ENCODE measurements at regions not wholly inside any gene's neighbourhood (a gene's known extent, or its start where the extent isn't known, plus 50 kb on each side); places are given as distances from the start of the nearest gene placed in this dataset.
"Not testable (repeated sequence)": the region's sequence is repeated elsewhere in the genome, so short reads cannot be mapped to it uniquely, and the experiment has no call there.

DNA sequence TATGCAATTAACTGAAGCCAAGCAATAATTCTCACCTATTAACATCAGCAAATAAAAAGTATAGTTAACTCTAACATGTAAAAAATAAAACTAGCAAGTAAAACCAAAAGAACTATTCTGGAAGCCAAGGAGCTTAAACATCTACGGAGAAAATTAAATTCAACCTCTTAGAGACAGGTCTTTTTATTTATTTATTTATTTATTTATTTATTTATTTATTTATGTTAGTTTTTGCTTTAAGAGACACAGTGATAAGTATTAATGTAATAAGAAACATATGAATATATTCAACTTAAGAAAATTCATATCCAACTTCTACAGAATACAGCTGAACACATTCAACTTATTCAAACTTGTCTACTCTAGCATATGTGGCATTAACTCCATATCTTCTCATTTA, 472.1 kb upstream of the IZUMO3 start:
- DNase-seq, result no peak

- no peak for DNase-seq
Observed at GRCh38 chr9:25010027-25010662, 464.4 kb upstream of the IZUMO3 start.

DNA sequence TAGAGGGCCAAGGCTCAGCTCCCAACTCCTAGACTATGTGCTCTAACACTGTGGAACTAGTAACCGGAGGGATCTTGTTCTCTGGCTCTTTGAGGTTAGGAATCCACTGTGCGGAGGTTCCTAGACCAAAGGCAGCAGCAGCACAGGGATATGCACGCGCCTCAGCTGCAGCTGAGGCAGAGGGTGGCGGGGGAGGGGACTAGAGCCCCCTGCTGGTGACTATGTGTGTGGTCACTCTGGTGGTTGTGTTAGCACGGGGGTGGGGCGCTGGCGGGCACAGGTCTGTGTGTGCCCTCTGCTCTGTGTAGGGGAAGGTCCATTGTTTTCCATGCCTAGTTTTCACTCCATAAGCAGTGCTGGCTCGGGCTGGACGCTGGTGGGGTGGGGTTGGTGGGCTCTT, 458.0 kb upstream of the IZUMO3 start:
- no peak for DNase-seq

GRCh38 chr9:24986331-24986730, 440.6 kb upstream of the IZUMO3 start:
- no peak for DNase-seq

DNA sequence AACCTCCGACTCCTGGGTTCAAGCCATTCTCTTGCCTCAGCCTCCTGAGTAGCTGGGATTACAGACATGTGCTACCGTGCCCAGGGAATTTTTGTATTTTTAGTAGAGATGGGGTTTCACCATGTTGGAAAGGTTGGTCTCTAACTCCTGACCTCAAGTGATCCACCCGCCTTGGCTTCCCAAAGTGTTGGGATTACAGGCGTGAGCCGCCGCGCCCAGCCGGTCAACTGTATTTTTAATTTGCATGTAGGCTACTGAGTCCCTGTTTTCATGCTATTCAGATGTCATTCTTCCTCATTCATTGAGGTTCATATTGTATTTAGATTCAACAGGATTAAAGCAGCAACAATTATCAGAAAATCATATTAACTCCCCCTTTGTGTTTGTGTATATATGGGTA, 425.1 kb upstream of the IZUMO3 start:
- DNase-seq, result not testable (repeated sequence)

DNA sequence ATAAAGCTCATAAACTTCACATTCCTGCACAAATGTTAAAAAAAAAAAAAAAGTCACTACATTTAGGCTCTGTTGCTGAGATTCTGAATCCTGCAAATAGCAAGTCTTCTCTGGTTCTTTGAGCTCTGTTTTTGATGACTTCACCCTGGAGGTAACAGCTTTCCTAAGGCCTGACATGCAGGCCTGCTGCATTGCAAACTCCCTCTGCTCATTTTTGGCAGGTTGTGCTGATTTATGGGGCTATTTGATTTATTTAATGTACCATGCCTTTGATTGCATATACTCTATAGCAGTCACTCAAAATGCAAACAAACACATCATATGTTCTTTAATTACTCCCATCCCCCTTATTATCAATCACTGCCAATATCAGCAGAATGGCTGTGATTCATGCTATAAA, 416.1 kb upstream of the IZUMO3 start:
- no peak for DNase-seq

DNA sequence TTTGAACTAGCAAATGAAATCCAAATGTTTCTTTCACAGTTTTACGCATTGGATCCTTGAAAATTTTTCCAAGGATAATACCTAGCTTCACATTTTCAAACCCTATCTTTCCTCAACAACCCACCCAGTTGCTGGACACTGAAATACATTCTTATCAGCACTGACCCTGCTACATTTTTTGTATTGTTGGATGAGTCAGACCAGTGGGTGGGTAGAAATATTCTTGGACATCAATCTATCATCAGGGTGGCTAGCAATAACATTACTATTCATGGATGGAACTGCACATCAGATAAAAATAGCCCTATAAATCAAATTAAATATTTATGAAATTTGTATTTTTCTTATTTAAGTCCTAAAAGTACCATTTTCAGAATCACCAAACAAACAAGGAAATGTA, 407.4 kb upstream of the IZUMO3 start:
- no peak for DNase-seq

GRCh38 chr9:24939109-24939850, 393.6 kb upstream of the IZUMO3 start:
- DNase-seq, result no peak

DNA sequence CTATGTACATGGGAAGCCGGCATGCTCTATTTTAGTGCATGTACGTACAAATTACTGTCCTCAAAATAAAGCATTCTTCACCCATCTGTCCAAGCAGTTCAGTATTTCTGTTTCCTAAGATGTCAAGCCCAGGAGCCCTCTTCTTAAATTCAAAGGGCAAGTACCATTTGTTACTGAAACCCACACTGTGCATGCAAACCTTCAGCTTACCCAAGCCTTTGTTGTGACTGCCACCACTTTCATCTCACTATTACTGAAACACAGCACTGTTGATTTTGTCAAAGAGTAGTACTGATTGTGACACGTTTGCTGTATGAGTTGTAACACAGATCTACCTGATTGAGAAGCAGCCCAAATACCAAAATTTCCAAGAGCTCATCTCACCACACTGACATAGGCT, 390.4 kb upstream of the IZUMO3 start:
- no peak for DNase-seq

DNA sequence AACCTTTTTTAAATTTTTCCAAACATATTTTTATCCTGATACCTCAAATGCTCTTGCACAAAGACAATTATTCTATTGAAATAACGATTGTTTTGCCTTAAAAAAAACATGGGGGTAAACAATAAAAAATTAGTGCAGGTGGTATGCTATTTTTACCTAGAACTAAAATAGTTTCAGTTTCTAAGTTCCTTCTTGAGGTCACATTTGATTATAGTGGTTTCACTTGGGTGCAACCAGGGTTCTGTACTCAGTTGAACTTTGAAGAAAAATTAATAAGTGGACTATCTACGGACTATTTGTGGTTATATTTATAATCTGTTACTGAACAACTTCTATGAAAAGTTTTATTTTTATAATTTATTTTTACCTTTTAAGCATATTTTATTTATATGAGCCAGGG, 387.1 kb upstream of the IZUMO3 start:
- no peak for DNase-seq

DNA sequence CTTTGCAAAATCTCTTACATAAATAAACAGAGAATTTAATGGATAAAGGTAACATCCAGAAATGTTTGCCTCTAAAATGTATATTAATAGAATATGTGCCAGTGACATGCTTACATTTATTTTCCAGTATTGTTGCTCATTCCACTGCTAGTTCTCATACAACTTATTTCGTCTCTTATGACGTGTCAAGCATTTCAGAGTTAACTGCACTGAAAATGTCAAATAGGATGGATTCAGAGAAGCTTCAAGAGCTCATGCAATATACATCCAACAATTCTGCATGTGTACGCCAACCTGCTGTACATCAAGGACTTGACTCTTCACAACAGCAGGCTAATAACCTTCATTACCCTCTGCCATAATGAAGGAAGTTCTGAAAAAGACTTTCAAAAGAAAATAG, 386.2 kb upstream of the IZUMO3 start:
- DNase-seq, result no peak

DNA sequence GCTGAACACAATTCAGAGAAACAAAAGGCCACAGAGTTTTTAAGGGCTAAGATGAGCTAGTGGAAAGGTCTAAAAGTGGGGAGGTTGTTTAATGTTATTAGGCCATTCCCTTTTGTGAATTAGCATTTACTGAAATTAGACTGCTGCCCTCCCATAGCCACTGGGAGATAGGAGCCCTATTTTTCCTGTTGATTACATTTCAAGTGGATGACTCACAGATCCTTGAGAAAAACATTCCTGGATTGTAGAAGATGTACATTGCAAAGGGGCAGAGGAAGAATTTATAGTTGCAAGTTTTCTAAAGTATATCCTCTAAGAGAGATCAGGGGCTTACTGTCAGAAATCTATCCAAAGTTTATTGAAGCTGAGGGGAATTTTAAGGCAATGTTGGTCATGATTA, 367.1 kb upstream of the IZUMO3 start:
- no peak for DNase-seq

- no peak for DNase-seq
Observed at GRCh38 chr9:24901319-24901718, 355.6 kb upstream of the IZUMO3 start.

DNA sequence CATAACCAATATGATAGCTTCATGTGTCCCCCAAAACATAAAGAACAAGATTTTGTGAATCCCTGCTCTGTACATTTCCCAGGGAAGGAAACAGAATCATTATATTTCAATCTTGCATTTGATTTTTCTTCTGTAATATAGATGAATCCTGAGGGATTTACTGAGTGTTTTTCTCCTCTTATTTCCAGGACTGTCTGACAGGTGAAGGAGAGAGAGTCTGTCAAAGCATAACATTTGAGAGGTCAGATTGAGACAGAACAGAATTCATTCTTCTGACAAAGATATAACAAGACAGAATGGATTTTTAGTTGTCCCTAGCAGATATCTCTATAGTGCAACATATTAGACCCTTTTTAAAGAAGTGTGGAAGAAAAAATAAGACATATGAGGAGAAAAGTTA, 354.5 kb upstream of the IZUMO3 start:
- no peak for DNase-seq

GRCh38 chr9:24899463-24899862, 353.8 kb upstream of the IZUMO3 start:
- DNase-seq, result peak; percentile 16

- no peak for DNase-seq
Observed at GRCh38 chr9:24897826-24898225, 352.1 kb upstream of the IZUMO3 start.

- DNase-seq, result no peak
Observed at GRCh38 chr9:24881361-24881760, 335.7 kb upstream of the IZUMO3 start.

DNA sequence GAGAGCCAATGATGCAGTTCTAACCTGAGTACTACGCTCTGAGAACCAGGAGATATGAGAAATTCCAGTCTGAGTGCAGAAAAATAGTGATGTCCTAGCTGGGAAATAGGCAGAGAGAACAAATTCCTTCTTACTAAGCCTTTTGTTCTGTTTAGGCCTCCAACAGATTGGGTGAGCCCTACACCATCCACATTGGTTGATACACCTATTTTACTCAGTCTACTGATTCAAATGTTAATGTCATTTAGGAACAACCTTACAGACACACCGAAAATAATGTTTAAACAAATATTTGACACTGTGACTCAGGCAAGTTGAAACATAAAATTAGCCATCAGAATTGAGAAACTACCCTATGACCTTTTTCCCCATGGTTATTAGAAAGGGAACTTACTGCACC, 333.9 kb upstream of the IZUMO3 start:
- no peak for DNase-seq

DNA sequence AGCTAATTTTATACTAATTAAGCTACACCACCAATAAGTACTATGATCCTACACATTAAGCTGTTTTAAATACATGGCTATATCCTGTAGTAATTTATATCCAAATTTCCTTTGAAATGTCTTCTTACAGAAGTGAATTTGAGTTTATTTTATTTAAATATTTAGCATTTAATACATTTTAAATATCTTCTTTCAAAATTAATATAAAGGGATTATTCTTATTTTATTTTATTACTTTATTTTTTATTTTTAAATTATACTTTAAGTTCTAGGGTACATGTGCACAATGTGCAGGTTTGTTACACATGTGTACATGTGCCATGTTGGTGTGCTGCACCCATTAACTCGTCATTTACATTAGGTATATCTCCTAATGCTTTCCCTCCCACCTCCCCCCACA, 310.9 kb upstream of the IZUMO3 start:
- DNase-seq, result not testable (repeated sequence)

DNA sequence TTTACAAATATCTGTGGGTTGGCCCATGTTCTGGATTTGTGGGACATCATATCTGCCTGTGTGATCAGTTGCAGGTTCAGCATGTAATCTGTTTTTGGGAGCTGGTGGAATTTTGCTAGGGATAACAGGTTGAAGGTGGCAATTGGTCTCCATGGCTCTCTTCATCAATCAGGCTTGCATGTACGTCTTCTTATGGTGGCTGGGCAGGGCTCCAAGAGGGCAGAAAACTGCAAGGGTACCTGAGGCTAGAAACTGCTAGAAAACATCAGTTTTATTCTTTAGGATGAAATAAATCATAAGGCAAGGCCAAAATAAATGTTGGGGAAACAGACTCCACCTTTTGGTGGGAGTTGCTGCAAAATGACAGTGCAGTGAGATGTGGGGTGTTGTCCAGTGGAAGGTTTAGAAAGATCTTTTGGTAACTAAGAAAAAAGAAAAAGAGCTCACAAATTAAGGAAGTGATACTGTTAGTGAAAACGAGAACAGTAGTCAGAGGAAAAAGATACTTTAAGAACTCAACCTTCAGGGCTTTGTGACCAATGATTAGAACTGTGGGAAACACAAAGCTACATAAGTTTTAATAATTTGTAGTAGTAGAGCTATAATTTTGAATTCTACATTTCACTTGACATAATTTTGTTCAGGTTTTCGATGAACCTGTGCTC, 300.7 kb upstream of the IZUMO3 start:
- DNase-seq, result no peak

- no peak for DNase-seq
Observed at GRCh38 chr9:24844217-24844616, 298.5 kb upstream of the IZUMO3 start.

- no peak for DNase-seq
Observed at GRCh38 chr9:24841993-24842392, 296.3 kb upstream of the IZUMO3 start.

GRCh38 chr9:24832307-24832706, 286.6 kb upstream of the IZUMO3 start:
- no peak for DNase-seq

GRCh38 chr9:24828687-24829086, 283.0 kb upstream of the IZUMO3 start:
- DNase-seq, result no peak
